ENCODE measurements at regions not wholly inside any gene's neighbourhood (a gene's known extent, or its start where the extent isn't known, plus 50 kb on each side); places are given as distances from the start of the nearest gene placed in this dataset.

- TF ChIP-seq ZNF518B (CRISPR knock-in tag; IDR thresholded peaks at IDR 0.05) (no peak), ZNF431 (CRISPR knock-in tag; IDR thresholded peaks at IDR 0.05) (no peak), IFI16 (CRISPR knock-in tag; IDR thresholded peaks at IDR 0.05) (no peak), TCF3 (CRISPR knock-in tag; IDR thresholded peaks at IDR 0.05) (no peak), POLR2AphosphoS5 (IDR thresholded peaks at IDR 0.05; ENCODE audit: control insufficient read depth, insufficient read depth, low read depth, low read length) (no peak), ZNF398 (CRISPR knock-in tag; IDR thresholded peaks at IDR 0.05) (no peak)
- TF ChIP-seq, protein P1, sequence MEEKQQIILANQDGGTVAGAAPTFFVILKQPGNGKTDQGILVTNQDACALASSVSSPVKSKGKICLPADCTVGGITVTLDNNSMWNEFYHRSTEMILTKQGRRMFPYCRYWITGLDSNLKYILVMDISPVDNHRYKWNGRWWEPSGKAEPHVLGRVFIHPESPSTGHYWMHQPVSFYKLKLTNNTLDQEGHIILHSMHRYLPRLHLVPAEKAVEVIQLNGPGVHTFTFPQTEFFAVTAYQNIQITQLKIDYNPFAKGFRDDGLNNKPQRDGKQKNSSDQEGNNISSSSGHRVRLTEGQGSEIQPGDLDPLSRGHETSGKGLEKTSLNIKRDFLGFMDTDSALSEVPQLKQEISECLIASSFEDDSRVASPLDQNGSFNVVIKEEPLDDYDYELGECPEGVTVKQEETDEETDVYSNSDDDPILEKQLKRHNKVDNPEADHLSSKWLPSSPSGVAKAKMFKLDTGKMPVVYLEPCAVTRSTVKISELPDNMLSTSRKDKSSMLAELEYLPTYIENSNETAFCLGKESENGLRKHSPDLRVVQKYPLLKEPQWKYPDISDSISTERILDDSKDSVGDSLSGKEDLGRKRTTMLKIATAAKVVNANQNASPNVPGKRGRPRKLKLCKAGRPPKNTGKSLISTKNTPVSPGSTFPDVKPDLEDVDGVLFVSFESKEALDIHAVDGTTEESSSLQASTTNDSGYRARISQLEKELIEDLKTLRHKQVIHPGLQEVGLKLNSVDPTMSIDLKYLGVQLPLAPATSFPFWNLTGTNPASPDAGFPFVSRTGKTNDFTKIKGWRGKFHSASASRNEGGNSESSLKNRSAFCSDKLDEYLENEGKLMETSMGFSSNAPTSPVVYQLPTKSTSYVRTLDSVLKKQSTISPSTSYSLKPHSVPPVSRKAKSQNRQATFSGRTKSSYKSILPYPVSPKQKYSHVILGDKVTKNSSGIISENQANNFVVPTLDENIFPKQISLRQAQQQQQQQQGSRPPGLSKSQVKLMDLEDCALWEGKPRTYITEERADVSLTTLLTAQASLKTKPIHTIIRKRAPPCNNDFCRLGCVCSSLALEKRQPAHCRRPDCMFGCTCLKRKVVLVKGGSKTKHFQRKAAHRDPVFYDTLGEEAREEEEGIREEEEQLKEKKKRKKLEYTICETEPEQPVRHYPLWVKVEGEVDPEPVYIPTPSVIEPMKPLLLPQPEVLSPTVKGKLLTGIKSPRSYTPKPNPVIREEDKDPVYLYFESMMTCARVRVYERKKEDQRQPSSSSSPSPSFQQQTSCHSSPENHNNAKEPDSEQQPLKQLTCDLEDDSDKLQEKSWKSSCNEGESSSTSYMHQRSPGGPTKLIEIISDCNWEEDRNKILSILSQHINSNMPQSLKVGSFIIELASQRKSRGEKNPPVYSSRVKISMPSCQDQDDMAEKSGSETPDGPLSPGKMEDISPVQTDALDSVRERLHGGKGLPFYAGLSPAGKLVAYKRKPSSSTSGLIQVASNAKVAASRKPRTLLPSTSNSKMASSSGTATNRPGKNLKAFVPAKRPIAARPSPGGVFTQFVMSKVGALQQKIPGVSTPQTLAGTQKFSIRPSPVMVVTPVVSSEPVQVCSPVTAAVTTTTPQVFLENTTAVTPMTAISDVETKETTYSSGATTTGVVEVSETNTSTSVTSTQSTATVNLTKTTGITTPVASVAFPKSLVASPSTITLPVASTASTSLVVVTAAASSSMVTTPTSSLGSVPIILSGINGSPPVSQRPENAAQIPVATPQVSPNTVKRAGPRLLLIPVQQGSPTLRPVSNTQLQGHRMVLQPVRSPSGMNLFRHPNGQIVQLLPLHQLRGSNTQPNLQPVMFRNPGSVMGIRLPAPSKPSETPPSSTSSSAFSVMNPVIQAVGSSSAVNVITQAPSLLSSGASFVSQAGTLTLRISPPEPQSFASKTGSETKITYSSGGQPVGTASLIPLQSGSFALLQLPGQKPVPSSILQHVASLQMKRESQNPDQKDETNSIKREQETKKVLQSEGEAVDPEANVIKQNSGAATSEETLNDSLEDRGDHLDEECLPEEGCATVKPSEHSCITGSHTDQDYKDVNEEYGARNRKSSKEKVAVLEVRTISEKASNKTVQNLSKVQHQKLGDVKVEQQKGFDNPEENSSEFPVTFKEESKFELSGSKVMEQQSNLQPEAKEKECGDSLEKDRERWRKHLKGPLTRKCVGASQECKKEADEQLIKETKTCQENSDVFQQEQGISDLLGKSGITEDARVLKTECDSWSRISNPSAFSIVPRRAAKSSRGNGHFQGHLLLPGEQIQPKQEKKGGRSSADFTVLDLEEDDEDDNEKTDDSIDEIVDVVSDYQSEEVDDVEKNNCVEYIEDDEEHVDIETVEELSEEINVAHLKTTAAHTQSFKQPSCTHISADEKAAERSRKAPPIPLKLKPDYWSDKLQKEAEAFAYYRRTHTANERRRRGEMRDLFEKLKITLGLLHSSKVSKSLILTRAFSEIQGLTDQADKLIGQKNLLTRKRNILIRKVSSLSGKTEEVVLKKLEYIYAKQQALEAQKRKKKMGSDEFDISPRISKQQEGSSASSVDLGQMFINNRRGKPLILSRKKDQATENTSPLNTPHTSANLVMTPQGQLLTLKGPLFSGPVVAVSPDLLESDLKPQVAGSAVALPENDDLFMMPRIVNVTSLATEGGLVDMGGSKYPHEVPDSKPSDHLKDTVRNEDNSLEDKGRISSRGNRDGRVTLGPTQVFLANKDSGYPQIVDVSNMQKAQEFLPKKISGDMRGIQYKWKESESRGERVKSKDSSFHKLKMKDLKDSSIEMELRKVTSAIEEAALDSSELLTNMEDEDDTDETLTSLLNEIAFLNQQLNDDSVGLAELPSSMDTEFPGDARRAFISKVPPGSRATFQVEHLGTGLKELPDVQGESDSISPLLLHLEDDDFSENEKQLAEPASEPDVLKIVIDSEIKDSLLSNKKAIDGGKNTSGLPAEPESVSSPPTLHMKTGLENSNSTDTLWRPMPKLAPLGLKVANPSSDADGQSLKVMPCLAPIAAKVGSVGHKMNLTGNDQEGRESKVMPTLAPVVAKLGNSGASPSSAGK (IDR thresholded peaks at IDR 0.05), result peak; percentile 82
These were observed 169.4 kb upstream of the TAB2 start (continued) for GRCh38 chr6:149147938-149148718.
